Coronary artery (tissue), 2 donors: ENCODE measurements at regions not wholly inside any gene's neighbourhood (a gene's known extent, or its start where the extent isn't known, plus 50 kb on each side); places are given as distances from the start of the nearest gene placed in this dataset.

Experiments
- DNase-seq: peaks from one replicate; pipeline ENCODE4 v3.0.0-alpha.2; 2017; ENCODE audit warnings: low spot score
- H3K27ac ChIP-seq, 2 donors: fragments of 200-600 bp; sonication (generic); one replicate each; pipeline ENCODE4 v1.5.1; 2016 to 2019
- H3K4me3 ChIP-seq: fragments of 200-600 bp; sonication (generic); 2 replicates; pipeline ENCODE4 v1.5.1; 2016; ENCODE audit warnings: mild to moderate bottlenecking, moderate library complexity
- CTCF ChIP-seq: fragments of 200-600 bp; sonication (generic); IDR thresholded peaks from one replicate; pipeline ENCODE4 v1.5.1; 2019; ENCODE audit warnings: antibody characterized with exemption

- no peak overlapping the region for H3K4me3 ChIP-seq
- no peak overlapping the region for H3K27ac ChIP-seq
- no peak for DNase-seq
- TF ChIP-seq CTCF, result no peak
Measured at GRCh38 chr11:42344204-42344792, 884.8 kb upstream of the LRRC4C start.

DNA sequence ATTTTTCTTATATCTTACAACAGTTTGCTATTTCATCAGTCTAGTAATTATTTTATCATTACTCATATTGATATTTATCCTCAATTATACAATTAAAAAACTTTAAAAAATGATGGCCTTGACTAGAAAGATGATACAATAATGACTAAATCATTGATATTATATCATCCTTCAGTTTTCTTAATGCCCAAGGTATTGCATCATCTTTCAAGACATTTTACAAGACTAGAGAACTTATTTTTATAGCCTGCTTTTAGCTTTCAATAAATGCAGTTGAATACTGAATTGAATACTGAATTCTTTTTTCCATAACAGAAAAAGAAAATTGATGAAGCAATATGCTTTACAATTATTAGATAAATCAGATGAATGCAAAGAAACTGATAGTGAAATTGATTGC, 886.5 kb upstream of the LRRC4C start:
- no peak overlapping the region for H3K27ac ChIP-seq
- TF ChIP-seq CTCF, result no peak
- no peak overlapping the region for H3K4me3 ChIP-seq
- no peak for DNase-seq

- no peak overlapping the region for H3K27ac ChIP-seq
- DNase-seq, result no peak
- no peak for TF ChIP-seq CTCF
- no peak overlapping the region for H3K4me3 ChIP-seq
Measured at GRCh38 chr11:42363701-42364100, 904.2 kb upstream of the LRRC4C start.

- Histone ChIP-seq H3K4me3 (no peak overlapping the region), H3K27ac (no peak overlapping the region)
- no peak for TF ChIP-seq CTCF
- DNase-seq, result no peak
Measured at GRCh38 chr11:42390116-42390515, 921.7 kb upstream of the API5 start.

DNA sequence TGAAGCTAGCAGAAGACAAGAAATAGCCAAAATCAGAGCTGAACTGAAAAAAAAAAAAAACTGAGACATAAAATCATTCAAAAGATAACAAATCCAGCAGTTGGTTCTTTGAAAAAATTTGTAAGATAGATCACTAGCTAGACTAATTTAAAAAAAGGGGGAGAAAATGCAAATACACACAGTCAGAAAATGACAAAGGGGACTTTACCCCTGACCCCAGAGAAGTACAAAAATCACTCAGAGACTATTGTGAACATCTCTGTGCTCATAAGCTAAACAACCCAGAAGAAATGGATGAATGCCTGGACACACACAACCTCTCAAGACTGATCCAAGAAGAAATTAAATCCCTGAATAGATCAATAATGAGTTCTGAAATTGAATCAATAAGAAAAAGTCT, 914.3 kb upstream of the API5 start:
- H3K4me3 ChIP-seq, result no peak overlapping the region
- no peak for TF ChIP-seq CTCF

DNA sequence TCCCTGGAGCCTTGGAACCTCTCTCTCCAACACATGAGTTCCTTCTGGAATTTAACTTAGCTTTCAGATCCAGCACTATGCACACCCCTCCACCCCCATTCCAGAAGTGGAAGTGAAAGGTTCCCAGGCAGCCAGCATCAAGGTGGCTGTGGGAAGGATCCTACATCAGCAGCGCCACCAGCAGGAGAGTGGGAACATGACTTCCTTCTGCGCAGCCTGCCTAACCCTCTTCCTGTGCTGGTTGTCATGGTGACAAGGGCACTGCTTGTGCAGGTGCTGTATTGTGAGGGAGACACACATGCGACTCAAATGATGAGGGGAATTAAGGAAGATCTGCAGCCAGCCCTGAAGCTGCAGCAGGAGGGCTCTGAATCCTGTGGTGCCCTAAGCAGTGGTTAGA, 904.5 kb upstream of the API5 start:
- H3K4me3 ChIP-seq, result no peak overlapping the region
- TF ChIP-seq CTCF, result no peak
- H3K27ac ChIP-seq, result no peak overlapping the region
- DNase-seq, result no peak

More for the DNA sequence above, 914.3 kb upstream of the API5 start:
- no peak for DNase-seq
- H3K27ac ChIP-seq, result no peak overlapping the region

DNA sequence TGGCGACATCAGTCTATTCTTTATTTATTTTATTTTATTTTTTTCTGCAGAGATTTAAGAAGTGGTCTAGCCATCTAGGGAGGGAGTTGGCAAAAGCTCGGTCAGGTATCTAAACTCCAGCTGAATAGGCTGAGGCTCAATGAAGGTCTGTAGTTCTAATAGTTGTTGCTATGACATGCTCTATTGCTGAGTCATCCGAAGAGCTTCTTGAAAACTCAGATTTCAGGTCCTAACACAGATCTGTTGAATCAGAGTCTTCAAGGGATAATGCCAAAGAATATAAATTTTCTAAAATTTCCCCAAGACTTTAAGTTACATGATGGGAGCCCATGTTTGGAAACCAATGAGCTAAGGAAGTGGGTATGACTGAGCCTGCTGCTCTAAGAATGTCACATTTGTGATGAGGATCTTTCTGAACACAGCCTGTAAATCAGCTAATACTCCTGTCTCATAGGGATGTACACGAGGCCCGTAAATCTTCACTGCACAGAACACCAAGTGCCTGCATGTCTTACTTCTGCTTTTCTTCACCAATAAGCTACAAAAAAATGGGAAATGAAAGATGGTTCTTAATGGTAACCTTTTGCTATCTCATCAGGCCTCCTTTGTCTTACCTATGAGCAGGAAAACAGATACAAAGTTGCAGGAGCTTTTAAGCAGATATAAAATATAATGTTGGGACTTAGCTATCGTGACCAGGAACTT, 901.4 kb upstream of the API5 start:
- DNase-seq, result no peak
- no peak overlapping the region for H3K27ac ChIP-seq
- TF ChIP-seq CTCF, result no peak
- H3K4me3 ChIP-seq, result no peak overlapping the region
